Tibial nerve (tissue), 4 donors: ENCODE measurements at regions not wholly inside any gene's neighbourhood (a gene's known extent, or its start where the extent isn't known, plus 50 kb on each side); places are given as distances from the start of the nearest gene placed in this dataset.

Experiments
- DNase-seq, 2 donors: peaks; one replicate each; pipeline ENCODE4 v3.0.0-alpha.2; 2019; ENCODE audit warnings: low spot score in 2 of 2
- H3K27ac ChIP-seq, 4 donors: fragments of 200-600 bp; sonication (generic) in 3 of 4; one replicate each; pipeline ENCODE4 v1.5.1; 2017 to 2019; ENCODE audit warnings: mild to moderate bottlenecking in 1 of 4
- H3K27me3 ChIP-seq, 2 donors: fragments of 200-600 bp; sonication (generic) in 1 of 2; one replicate each; pipeline versions ENCODE4 v1.5.1 to v1.6.0; 2017 to 2019
- H3K36me3 ChIP-seq, 3 donors: fragments of 200-600 bp; sonication (generic); one replicate each; pipeline ENCODE4 v1.5.1; 2018 to 2019
- H3K4me1 ChIP-seq, 4 donors: fragments of 200-600 bp; sonication (generic) in 3 of 4; one replicate each; pipeline ENCODE4 v1.5.1; 2017 to 2019
- H3K4me3 ChIP-seq, 4 donors: fragments of 200-600 bp; sonication (generic) in 3 of 4; one replicate each; pipeline ENCODE4 v1.5.1; 2017 to 2019; ENCODE audit warnings: mild to moderate bottlenecking in 1 of 4, moderate library complexity in 1 of 4
- H3K9me3 ChIP-seq, 4 donors: fragments of 200-600 bp; sonication (generic) in 3 of 4; one replicate each; pipeline ENCODE4 v1.5.1; 2017 to 2019
- CTCF ChIP-seq, 5 experiments: fragments of 200-600 bp in 3 of 5; fragments of 450-650 bp in 2 of 5; sonication (generic) in 3 of 5; IDR thresholded peaks; one replicate each; pipeline ENCODE4 v1.5.1; 2016 to 2019; ENCODE audit warnings: antibody characterized with exemption in 5 of 5, mild to moderate bottlenecking in 3 of 5, moderate library complexity in 2 of 5
- EP300 ChIP-seq, 2 donors: sonication (generic); formaldehyde crosslinking; IDR thresholded peaks; one replicate each; pipeline ENCODE4 v1.6.1; 2017; ENCODE audit warnings: antibody characterized with exemption in 2 of 2, mild to moderate bottlenecking in 1 of 2
- POLR2A ChIP-seq, 2 donors: fragments of 450-650 bp; IDR thresholded peaks; one replicate each; pipeline ENCODE4 v1.6.1; 2017; ENCODE audit warnings: antibody characterized with exemption in 2 of 2, mild to moderate bottlenecking in 2 of 2, moderate library complexity in 2 of 2
- WGBS, 2 donors: methylation state at CpG; one replicate each; pipeline ENCODE4 v1.1.5; 2018; 5-methylcytosine and 5-hydroxymethylcytosine counted together

GRCh38 chr2:22350621-22351020, 1034.4 kb upstream of the KLHL29 start:
- no peak overlapping the region for H3K27ac ChIP-seq
- no peak overlapping the region for H3K4me3 ChIP-seq
- H3K9me3 ChIP-seq: no peaks in the 10 kb centered on the region
- TF ChIP-seq CTCF (IDR thresholded peaks at IDR 0.05): no peak
- no peak for TF ChIP-seq EP300 (IDR thresholded peaks at IDR 0.05)
- no peak for TF ChIP-seq POLR2A (IDR thresholded peaks at IDR 0.05)
- no peaks in the 10 kb centered on the region for H3K27me3 ChIP-seq
- H3K36me3 ChIP-seq: no peaks in the 10 kb centered on the region
- DNase-seq: no peak
- 59 to 68% methylated on average over 7 of the region's 7 CpGs for WGBS, 2 donors
- H3K4me1 ChIP-seq: peaks cover 0 to 2% (median 0%) of the 10 kb centered on the region in 4 donors

- peak; percentile 77 to 88 for DNase-seq
- TF ChIP-seq POLR2A (IDR thresholded peaks at IDR 0.05) (no peak), CTCF (IDR thresholded peaks at IDR 0.05) (peak; percentile 77 to 92 (median 82)), EP300 (IDR thresholded peaks at IDR 0.05) (no peak)
- no peaks in the 10 kb centered on the region for H3K9me3 ChIP-seq
- no peak overlapping the region for H3K27ac ChIP-seq
- no peak overlapping the region for H3K4me3 ChIP-seq
- WGBS, 2 donors: 64% methylated on average over 4 of the region's 4 CpGs
- peaks cover 0 to 18% (median 0%) of the 10 kb centered on the region in 4 donors for H3K4me1 ChIP-seq
- no peaks in the 10 kb centered on the region for H3K36me3 ChIP-seq
- H3K27me3 ChIP-seq: no peaks in the 10 kb centered on the region
These were observed 1029.1 kb upstream of the KLHL29 start for GRCh38 chr2:22355816-22356433.

- peaks cover 0 to 18% (median 0%) of the 10 kb centered on the region in 4 donors for H3K4me1 ChIP-seq
- H3K36me3 ChIP-seq: no peaks in the 10 kb centered on the region
- no peak for DNase-seq
- H3K9me3 ChIP-seq: peaks cover 0 to 4% (median 0%) of the 10 kb centered on the region in 4 donors
- no peak overlapping the region for H3K4me3 ChIP-seq
- H3K27me3 ChIP-seq: no peaks in the 10 kb centered on the region
- H3K27ac ChIP-seq: no peak overlapping the region
- no peak for TF ChIP-seq POLR2A (IDR thresholded peaks at IDR 0.05)
- TF ChIP-seq CTCF (IDR thresholded peaks at IDR 0.05): no peak
- no peak for TF ChIP-seq EP300 (IDR thresholded peaks at IDR 0.05)
- WGBS, 2 donors: 46 to 67% methylated on average over 2 of the region's 2 CpGs
These were observed 1025.8 kb upstream of the KLHL29 start for GRCh38 chr2:22359071-22359672.

- TF ChIP-seq EP300 (IDR thresholded peaks at IDR 0.05): no peak
- no peak for TF ChIP-seq CTCF (IDR thresholded peaks at IDR 0.05)
- TF ChIP-seq POLR2A (IDR thresholded peaks at IDR 0.05): no peak
- peaks cover 0 to 14% (median 0%) of the 10 kb centered on the region in 4 donors for H3K4me1 ChIP-seq
- H3K27ac ChIP-seq: no peak overlapping the region
- 64% methylated on average over 4 of the region's 4 CpGs for WGBS, 2 donors
- H3K9me3 ChIP-seq: peaks cover 0 to 4% (median 0%) of the 10 kb centered on the region in 4 donors
- no peak for DNase-seq
- no peak overlapping the region for H3K4me3 ChIP-seq
- no peaks in the 10 kb centered on the region for H3K36me3 ChIP-seq
- no peaks in the 10 kb centered on the region for H3K27me3 ChIP-seq
These were observed 1024.1 kb upstream of the KLHL29 start for GRCh38 chr2:22360735-22361374.

- no peak for DNase-seq
- Histone ChIP-seq H3K27me3 (no peaks in the 10 kb centered on the region), H3K9me3 (peaks cover 0 to 4% (median 0%) of the 10 kb centered on the region in 4 donors), H3K36me3 (no peaks in the 10 kb centered on the region), H3K4me3 (no peak overlapping the region), H3K27ac (no peak overlapping the region), H3K4me1 (peaks cover 0 to 10% (median 0%) of the 10 kb centered on the region in 4 donors)
- 92 to 93% methylated on average over 2 of the region's 2 CpGs for WGBS, 2 donors
- TF ChIP-seq EP300 (IDR thresholded peaks at IDR 0.05) (no peak), POLR2A (IDR thresholded peaks at IDR 0.05) (no peak), CTCF (IDR thresholded peaks at IDR 0.05) (no peak)
These were observed 1023.4 kb upstream of the KLHL29 start for GRCh38 chr2:22361571-22361970.
